Heart left ventricle (tissue), 13 donors: ENCODE measurements at regions not wholly inside any gene's neighbourhood (a gene's known extent, or its start where the extent isn't known, plus 50 kb on each side); places are given as distances from the start of the nearest gene placed in this dataset.

Experiments used
- POLR2A ChIP-seq, 2 donors: fragments of 450-650 bp; IDR thresholded peaks; one replicate each; pipeline ENCODE4 v1.6.1; 2017; ENCODE audit warnings: antibody characterized with exemption in 2 of 2, mild to moderate bottlenecking in 2 of 2, moderate library complexity in 2 of 2
- TF ChIP-seq, protein P1 (sequence below), 12 donors: fragments of 200-600 bp; sonication (generic) in 4 of 12; IDR thresholded peaks; one replicate each; pipeline versions ENCODE4 v1.5.0 to v1.8.0; 2018 to 2022; ENCODE audit warnings: antibody characterized with exemption in 12 of 12, mild to moderate bottlenecking in 5 of 12
- donor health status: ischemic (EF 13 %, LVEDD 7.1; RV severe dilation, severe dysfunction).
- donor health status: DM: no; HTN: yes; CAD: no.
- donor health status: DM: no; HTN: no; CAD: no.
- donor health status: ischemic (EF 25% LVEDD 6.9; RV normal size, moderate dysfunction).
- donor health status: ischemic (EF 25% LVEDD 5.7; RV mildly dilated, moderate dysfunction).
- donor health status: ischemic (EF 35%, LVEDD 5.7; RV mildly dilated, moderate dysfunction).
- donor health status: nonischemic (EF 11% LVEDD 7.7; RV severe dilation, severe dysfunction).
- donor health status: DM: yes; HTN: yes; CAD: no.
- donor health status: PGD.
- donor health status: ischemic (EF 29% LVEDD 5.4; RV normal size, mild dysfunction).
- donor health status: nonischemic (EF 23%, LVEDD 6.1; RV moderate dilation, normal function).

DNA sequence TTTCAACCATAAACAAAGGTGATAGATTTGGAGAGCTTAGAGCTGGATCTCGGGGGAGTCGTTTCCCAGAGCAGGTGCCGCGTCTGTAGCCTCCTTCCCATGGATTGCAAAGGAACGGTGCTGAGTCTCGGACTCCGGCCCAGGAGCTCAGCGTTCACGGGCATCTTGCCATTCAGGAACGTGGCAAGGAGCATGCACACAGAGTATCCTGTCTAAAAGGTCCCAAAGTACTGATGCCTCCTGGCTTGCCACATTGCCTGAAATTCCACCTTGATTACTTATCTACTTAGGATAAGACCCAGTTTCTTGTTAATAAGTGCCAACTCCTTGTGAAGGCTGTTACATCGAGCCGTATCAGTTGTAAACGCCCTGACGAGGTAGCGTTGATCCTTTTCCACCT, 197.8 kb upstream of the MYT1L start:
- TF ChIP-seq, protein P1, sequence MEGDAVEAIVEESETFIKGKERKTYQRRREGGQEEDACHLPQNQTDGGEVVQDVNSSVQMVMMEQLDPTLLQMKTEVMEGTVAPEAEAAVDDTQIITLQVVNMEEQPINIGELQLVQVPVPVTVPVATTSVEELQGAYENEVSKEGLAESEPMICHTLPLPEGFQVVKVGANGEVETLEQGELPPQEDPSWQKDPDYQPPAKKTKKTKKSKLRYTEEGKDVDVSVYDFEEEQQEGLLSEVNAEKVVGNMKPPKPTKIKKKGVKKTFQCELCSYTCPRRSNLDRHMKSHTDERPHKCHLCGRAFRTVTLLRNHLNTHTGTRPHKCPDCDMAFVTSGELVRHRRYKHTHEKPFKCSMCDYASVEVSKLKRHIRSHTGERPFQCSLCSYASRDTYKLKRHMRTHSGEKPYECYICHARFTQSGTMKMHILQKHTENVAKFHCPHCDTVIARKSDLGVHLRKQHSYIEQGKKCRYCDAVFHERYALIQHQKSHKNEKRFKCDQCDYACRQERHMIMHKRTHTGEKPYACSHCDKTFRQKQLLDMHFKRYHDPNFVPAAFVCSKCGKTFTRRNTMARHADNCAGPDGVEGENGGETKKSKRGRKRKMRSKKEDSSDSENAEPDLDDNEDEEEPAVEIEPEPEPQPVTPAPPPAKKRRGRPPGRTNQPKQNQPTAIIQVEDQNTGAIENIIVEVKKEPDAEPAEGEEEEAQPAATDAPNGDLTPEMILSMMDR (IDR thresholded peaks at IDR 0.05), result no peak
- no peak for TF ChIP-seq POLR2A (IDR thresholded peaks at IDR 0.05)
